NB4 (cell line): ENCODE measurements at regions not wholly inside any gene's neighbourhood (a gene's known extent, or its start where the extent isn't known, plus 50 kb on each side); places are given as distances from the start of the nearest gene placed in this dataset.

Source experiments
- POLR2A ChIP-seq: IDR thresholded peaks from 2 replicates; pipeline ENCODE4 v1.6.1; 2011; ENCODE audit warnings: mild to moderate bottlenecking; ENCODE audit not compliant: insufficient read length; ENCODE audit errors: extremely low read depth
- TF ChIP-seq, protein P1 (sequence below): IDR thresholded peaks from one replicate; pipeline ENCODE4 v1.5.1; 2012; ENCODE audit warnings: low read depth, low read length

DNA sequence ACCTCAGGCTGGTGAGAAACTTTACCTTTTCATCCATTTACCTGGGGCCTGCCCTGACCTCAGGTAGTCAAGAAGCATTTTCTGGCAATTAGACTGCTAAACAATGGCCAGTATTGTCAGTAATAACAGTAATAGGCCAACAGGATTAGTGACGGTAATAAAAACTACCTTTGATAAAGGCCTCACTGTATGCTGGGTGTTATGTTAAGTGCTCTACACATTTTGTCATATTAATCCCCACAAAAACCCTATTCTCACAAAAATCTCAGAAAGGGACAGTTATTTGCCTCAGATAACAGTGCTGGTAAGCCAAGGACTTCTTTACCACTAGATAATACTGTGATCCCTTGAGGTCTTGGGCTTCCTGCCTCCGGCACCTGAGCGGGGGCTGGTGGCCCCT, 191.4 kb downstream of the FOXD2 start:
- no peak for TF ChIP-seq POLR2A
- TF ChIP-seq, protein P1, sequence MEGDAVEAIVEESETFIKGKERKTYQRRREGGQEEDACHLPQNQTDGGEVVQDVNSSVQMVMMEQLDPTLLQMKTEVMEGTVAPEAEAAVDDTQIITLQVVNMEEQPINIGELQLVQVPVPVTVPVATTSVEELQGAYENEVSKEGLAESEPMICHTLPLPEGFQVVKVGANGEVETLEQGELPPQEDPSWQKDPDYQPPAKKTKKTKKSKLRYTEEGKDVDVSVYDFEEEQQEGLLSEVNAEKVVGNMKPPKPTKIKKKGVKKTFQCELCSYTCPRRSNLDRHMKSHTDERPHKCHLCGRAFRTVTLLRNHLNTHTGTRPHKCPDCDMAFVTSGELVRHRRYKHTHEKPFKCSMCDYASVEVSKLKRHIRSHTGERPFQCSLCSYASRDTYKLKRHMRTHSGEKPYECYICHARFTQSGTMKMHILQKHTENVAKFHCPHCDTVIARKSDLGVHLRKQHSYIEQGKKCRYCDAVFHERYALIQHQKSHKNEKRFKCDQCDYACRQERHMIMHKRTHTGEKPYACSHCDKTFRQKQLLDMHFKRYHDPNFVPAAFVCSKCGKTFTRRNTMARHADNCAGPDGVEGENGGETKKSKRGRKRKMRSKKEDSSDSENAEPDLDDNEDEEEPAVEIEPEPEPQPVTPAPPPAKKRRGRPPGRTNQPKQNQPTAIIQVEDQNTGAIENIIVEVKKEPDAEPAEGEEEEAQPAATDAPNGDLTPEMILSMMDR = no peak
